HCT116 (cell line): ENCODE measurements at regions not wholly inside any gene's neighbourhood (a gene's known extent, or its start where the extent isn't known, plus 50 kb on each side); places are given as distances from the start of the nearest gene placed in this dataset.

Experiments
- ATAC-seq: fragments of 200-7000 bp; cut with Tn5 transposase; 2 replicates; pipeline ENCODE4 v1.9.1; 2020; ENCODE audit warnings: mild to moderate bottlenecking, moderate library complexity
- BruUV-seq: library from RNA; stranded (reverse); fragments of 400-500 nt; replicated peaks from 2 replicates; lab custom pipeline; 2021; lab: Mats Ljungman, UMichigan
- CTCF ChIA-PET: fragments of 300-600 bp; sonication (Branson Sonifier 250); formaldehyde crosslinking; loops from one replicate; lab custom pipeline; 2021; ENCODE audit warnings: antibody characterized with exemption; lab: Charles Lee
- POLR2A ChIA-PET: fragments of 300-600, 350-600 bp; sonication (Branson Sonifier 250); formaldehyde crosslinking; loops from one replicate; lab custom pipeline; 2021; ENCODE audit warnings: antibody characterized with exemption; lab: Charles Lee
- RAD21 ChIA-PET, 2 experiments: fragments of 300-600 bp; sonication (Branson Sonifier 250); formaldehyde crosslinking; loops; one replicate each; lab custom pipeline; 2023; ENCODE audit warnings: low total read pairs in 2 of 2; ENCODE audit not compliant: uncharacterized antibody in 2 of 2, unreplicated experiment in 2 of 2, low non-redundant PET in 1 of 2; lab: Charles Lee
- DNase-seq: peaks from one replicate; pipeline ENCODE4 v3.0.0-alpha.2; 2010; ENCODE audit warnings: low read depth, low spot score
- H2AFZ ChIP-seq: fragments of 200-600 bp; shearing (Covaris generic), sonication (generic); 2 replicates; pipeline ENCODE4 v1.6.1; 2017; ENCODE audit warnings: low read depth, mixed run types, mixed read lengths, antibody characterized with exemption, low read length; ENCODE audit not compliant: poor library complexity, severe bottlenecking
- H3K27ac ChIP-seq: 2 replicates; pipeline ENCODE4 v1.5.1; 2012; ENCODE audit warnings: low read depth, low read length
- H3K27me3 ChIP-seq: fragments of 200-600 bp; sonication (generic); 2 replicates; pipeline ENCODE4 v1.6.1; 2016; ENCODE audit warnings: mixed run types, low read length, mixed read lengths; ENCODE audit not compliant: insufficient read depth
- H3K36me3 ChIP-seq, 2 experiments: fragments of 200-500 bp in 1 of 2; fragments of 200-600 bp in 1 of 2; sonication (Bioruptor generic) in 1 of 2; sonication (generic) in 1 of 2; 2 replicates each; pipeline versions ENCODE4 v1.5.1 to v1.6.1; 2014 to 2016; ENCODE audit warnings: low read length in 2 of 2, inconsistent platforms in 1 of 2, mixed read lengths in 1 of 2, mixed run types in 1 of 2; ENCODE audit not compliant: insufficient read depth in 2 of 2, control insufficient read depth in 1 of 2
- H3K4me1 ChIP-seq, 2 experiments: fragments of 200-600 bp in 1 of 2; sonication (generic) in 1 of 2; 2 replicates each; pipeline versions ENCODE4 v1.5.1 to v1.6.1; 2012 to 2017; ENCODE audit warnings: low read length in 2 of 2, inconsistent platforms in 1 of 2, mild to moderate bottlenecking in 1 of 2, mixed read lengths in 1 of 2, mixed run types in 1 of 2, moderate library complexity in 1 of 2; ENCODE audit not compliant: insufficient read depth in 2 of 2, control insufficient read depth in 1 of 2
- H3K4me2 ChIP-seq: fragments of 200-600 bp; sonication (generic); 2 replicates; pipeline ENCODE4 v1.6.1; 2017; ENCODE audit warnings: mixed run types, low read length, mixed read lengths
- H3K4me3 ChIP-seq, 2 experiments: fragments of 200-600 bp in 1 of 2; sonication (generic) in 1 of 2; replicated peaks in 1 of 2; 2 replicates each; pipeline ENCODE4 v1.5.1; 2011 to 2016; ENCODE audit warnings: low read length in 2 of 2, control low read depth in 1 of 2, low read depth in 1 of 2, mild to moderate bottlenecking in 1 of 2, mixed read lengths in 1 of 2, mixed run types in 1 of 2
- H3K79me2 ChIP-seq: fragments of 200-600 bp; sonication (generic); 2 replicates; pipeline ENCODE4 v1.6.1; 2017; ENCODE audit warnings: mild to moderate bottlenecking, mixed run types, low read length, moderate library complexity, mixed read lengths; ENCODE audit not compliant: insufficient read depth
- H3K9ac ChIP-seq: fragments of 200-600 bp; sonication (generic); 2 replicates; pipeline ENCODE4 v1.6.1; 2016; ENCODE audit warnings: low read length, mixed read lengths
- H3K9me2 ChIP-seq: fragments of 200-600 bp; sonication (generic), shearing (Covaris generic); 2 replicates; pipeline ENCODE4 v1.6.1; 2017; ENCODE audit warnings: mixed run types, mild to moderate bottlenecking, moderate library complexity; ENCODE audit not compliant: insufficient read depth
- H3K9me3 ChIP-seq, 2 experiments: fragments of 200-500 bp in 1 of 2; fragments of 200-600 bp in 1 of 2; sonication (Bioruptor generic) in 1 of 2; sonication (generic) in 1 of 2; 2 replicates each; pipeline ENCODE4 v1.6.1; 2014 to 2017; ENCODE audit warnings: low read length in 2 of 2, mixed read lengths in 2 of 2, inconsistent platforms in 1 of 2, low read depth in 1 of 2, mild to moderate bottlenecking in 1 of 2, mixed run types in 1 of 2, moderate library complexity in 1 of 2; ENCODE audit not compliant: control insufficient read depth in 1 of 2, insufficient read depth in 1 of 2
- H4K20me1 ChIP-seq: fragments of 200-600 bp; sonication (generic), shearing (Covaris generic); 2 replicates; pipeline ENCODE4 v1.6.1; 2017; ENCODE audit warnings: mixed run types, mild to moderate bottlenecking, moderate library complexity; ENCODE audit not compliant: insufficient read depth
- CBX3 ChIP-seq: IDR thresholded peaks from 2 replicates; pipeline ENCODE4 v1.6.1; 2012; ENCODE audit warnings: low read depth
- ELF1 ChIP-seq: IDR thresholded peaks from 2 replicates; pipeline ENCODE4 v1.6.1; 2012; ENCODE audit warnings: low read depth, borderline replicate concordance
- EZH2 ChIP-seq: fragments of 200-600 bp; sonication (generic); IDR thresholded peaks from 2 replicates; pipeline ENCODE4 v1.6.1; 2017; ENCODE audit warnings: antibody characterized with exemption, mixed run types
- JUND ChIP-seq: IDR thresholded peaks from 2 replicates; pipeline ENCODE4 v1.6.1; 2012
- POLR2AphosphoS5 ChIP-seq: IDR thresholded peaks from 2 replicates; pipeline ENCODE4 v1.6.1; 2011; ENCODE audit warnings: mild to moderate bottlenecking, low read depth, low read length, moderate library complexity
- RAD21 ChIP-seq: IDR thresholded peaks from 2 replicates; pipeline ENCODE4 v1.6.1; 2012; ENCODE audit warnings: low read depth, mild to moderate bottlenecking
- SRF ChIP-seq: IDR thresholded peaks from 2 replicates; pipeline ENCODE4 v1.6.1; 2012; ENCODE audit warnings: low read depth
- TCF7L2 ChIP-seq: IDR thresholded peaks from 2 replicates; pipeline ENCODE4 v1.7.0; 2011; ENCODE audit warnings: borderline replicate concordance, inconsistent platforms; ENCODE audit not compliant: insufficient read depth, insufficient read length; ENCODE audit errors: extremely low read depth
- YY1 ChIP-seq: IDR thresholded peaks from 2 replicates; pipeline ENCODE4 v1.6.1; 2011; ENCODE audit warnings: low read length, low read depth, moderate library complexity, mild to moderate bottlenecking; ENCODE audit not compliant: insufficient replicate concordance; ENCODE audit errors: extremely low read depth
- ZNF274 ChIP-seq: fragments of 200-500 bp; sonication (Bioruptor generic); IDR thresholded peaks from 2 replicates; pipeline ENCODE4 v1.6.1; 2014; ENCODE audit warnings: mild to moderate bottlenecking, low read depth, low read length, inconsistent platforms
- intact Hi-C: fragments of 100-400 bp; cut with micrococcal nuclease; formaldehyde crosslinking; loops from 2 replicates; pipeline ENCODE4 v1.10.0; 2022
- TF ChIP-seq, protein P1 (sequence below): IDR thresholded peaks from 2 replicates; pipeline ENCODE4 v1.6.1; 2011; ENCODE audit warnings: mild to moderate bottlenecking, low read length, moderate library complexity; ENCODE audit not compliant: insufficient replicate concordance; ENCODE audit errors: extremely low read depth
- TF ChIP-seq, protein P2 (sequence below): IDR thresholded peaks from 2 replicates; pipeline ENCODE4 v1.6.1; 2012; ENCODE audit warnings: low read depth
- TF ChIP-seq, protein P3 (sequence below): IDR thresholded peaks from 2 replicates; pipeline ENCODE4 v1.6.1; 2012
- TF ChIP-seq, protein P4 (sequence below), 3 experiments: fragments of 200-600 bp in 1 of 3; sonication (generic) in 1 of 3; IDR thresholded peaks in 2 of 3; conservative IDR thresholded peaks in 1 of 3; 2 replicates each; pipeline ENCODE4 v1.5.1; 2012 to 2017; ENCODE audit warnings: low read depth in 2 of 3, low read length in 2 of 3, antibody characterized with exemption in 1 of 3, borderline replicate concordance in 1 of 3, control low read depth in 1 of 3, mild to moderate bottlenecking in 1 of 3, mixed read lengths in 1 of 3, mixed run types in 1 of 3, moderate library complexity in 1 of 3; ENCODE audit not compliant: insufficient read depth in 1 of 3
- TF ChIP-seq, protein P5 (sequence below): IDR thresholded peaks from 2 replicates; pipeline ENCODE4 v1.6.1; 2012

DNA sequence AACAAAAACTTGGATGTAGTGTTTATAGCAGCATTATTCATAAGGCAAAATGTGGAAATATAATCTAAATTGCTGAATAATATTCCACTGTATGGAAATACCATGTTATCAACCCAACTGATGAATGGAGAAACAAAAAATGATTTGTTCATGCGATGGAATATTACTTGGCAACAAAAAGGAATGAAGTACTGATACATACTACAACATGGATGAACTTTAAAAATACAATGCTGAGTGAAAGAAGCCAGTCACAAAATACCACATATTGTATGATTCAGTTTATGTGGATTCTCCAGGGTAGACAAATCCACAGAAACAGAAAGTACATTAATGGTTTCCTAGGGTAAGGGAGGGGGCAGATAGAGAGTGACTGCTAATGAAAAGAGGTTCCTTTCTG, 83.7 kb upstream of the DNAH5 start:
- no TSS peak for BruUV-seq
- H3K9me3 ChIP-seq: no peaks in the 10 kb centered on the region
- H3K9me2 ChIP-seq: no peaks in the 10 kb centered on the region
- TF ChIP-seq RAD21: no peak
- TF ChIP-seq, protein P1, sequence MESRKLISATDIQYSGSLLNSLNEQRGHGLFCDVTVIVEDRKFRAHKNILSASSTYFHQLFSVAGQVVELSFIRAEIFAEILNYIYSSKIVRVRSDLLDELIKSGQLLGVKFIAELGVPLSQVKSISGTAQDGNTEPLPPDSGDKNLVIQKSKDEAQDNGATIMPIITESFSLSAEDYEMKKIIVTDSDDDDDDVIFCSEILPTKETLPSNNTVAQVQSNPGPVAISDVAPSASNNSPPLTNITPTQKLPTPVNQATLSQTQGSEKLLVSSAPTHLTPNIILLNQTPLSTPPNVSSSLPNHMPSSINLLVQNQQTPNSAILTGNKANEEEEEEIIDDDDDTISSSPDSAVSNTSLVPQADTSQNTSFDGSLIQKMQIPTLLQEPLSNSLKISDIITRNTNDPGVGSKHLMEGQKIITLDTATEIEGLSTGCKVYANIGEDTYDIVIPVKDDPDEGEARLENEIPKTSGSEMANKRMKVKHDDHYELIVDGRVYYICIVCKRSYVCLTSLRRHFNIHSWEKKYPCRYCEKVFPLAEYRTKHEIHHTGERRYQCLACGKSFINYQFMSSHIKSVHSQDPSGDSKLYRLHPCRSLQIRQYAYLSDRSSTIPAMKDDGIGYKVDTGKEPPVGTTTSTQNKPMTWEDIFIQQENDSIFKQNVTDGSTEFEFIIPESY: no peak
- TF ChIP-seq JUND: no peak
- no peak for TF ChIP-seq TCF7L2
- no peak for TF ChIP-seq CBX3
- no peak for TF ChIP-seq ELF1
- no peak for TF ChIP-seq SRF
- TF ChIP-seq, protein P2, sequence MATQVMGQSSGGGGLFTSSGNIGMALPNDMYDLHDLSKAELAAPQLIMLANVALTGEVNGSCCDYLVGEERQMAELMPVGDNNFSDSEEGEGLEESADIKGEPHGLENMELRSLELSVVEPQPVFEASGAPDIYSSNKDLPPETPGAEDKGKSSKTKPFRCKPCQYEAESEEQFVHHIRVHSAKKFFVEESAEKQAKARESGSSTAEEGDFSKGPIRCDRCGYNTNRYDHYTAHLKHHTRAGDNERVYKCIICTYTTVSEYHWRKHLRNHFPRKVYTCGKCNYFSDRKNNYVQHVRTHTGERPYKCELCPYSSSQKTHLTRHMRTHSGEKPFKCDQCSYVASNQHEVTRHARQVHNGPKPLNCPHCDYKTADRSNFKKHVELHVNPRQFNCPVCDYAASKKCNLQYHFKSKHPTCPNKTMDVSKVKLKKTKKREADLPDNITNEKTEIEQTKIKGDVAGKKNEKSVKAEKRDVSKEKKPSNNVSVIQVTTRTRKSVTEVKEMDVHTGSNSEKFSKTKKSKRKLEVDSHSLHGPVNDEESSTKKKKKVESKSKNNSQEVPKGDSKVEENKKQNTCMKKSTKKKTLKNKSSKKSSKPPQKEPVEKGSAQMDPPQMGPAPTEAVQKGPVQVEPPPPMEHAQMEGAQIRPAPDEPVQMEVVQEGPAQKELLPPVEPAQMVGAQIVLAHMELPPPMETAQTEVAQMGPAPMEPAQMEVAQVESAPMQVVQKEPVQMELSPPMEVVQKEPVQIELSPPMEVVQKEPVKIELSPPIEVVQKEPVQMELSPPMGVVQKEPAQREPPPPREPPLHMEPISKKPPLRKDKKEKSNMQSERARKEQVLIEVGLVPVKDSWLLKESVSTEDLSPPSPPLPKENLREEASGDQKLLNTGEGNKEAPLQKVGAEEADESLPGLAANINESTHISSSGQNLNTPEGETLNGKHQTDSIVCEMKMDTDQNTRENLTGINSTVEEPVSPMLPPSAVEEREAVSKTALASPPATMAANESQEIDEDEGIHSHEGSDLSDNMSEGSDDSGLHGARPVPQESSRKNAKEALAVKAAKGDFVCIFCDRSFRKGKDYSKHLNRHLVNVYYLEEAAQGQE: no peak
- TF ChIP-seq, protein P3, sequence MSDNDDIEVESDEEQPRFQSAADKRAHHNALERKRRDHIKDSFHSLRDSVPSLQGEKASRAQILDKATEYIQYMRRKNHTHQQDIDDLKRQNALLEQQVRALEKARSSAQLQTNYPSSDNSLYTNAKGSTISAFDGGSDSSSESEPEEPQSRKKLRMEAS: no peak
- TF ChIP-seq POLR2AphosphoS5: no peak
- TF ChIP-seq, protein P4, sequence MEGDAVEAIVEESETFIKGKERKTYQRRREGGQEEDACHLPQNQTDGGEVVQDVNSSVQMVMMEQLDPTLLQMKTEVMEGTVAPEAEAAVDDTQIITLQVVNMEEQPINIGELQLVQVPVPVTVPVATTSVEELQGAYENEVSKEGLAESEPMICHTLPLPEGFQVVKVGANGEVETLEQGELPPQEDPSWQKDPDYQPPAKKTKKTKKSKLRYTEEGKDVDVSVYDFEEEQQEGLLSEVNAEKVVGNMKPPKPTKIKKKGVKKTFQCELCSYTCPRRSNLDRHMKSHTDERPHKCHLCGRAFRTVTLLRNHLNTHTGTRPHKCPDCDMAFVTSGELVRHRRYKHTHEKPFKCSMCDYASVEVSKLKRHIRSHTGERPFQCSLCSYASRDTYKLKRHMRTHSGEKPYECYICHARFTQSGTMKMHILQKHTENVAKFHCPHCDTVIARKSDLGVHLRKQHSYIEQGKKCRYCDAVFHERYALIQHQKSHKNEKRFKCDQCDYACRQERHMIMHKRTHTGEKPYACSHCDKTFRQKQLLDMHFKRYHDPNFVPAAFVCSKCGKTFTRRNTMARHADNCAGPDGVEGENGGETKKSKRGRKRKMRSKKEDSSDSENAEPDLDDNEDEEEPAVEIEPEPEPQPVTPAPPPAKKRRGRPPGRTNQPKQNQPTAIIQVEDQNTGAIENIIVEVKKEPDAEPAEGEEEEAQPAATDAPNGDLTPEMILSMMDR (IDR thresholded peaks at IDR 0.05 in 2 of 3, conservative IDR thresholded peaks at IDR 0.05 in 1 of 3; ENCODE audit: borderline replicate concordance in 1 of 3, insufficient read depth in 1 of 3, low read depth in 2 of 3, low read length in 2 of 3): no peak
- TF ChIP-seq, protein P5, sequence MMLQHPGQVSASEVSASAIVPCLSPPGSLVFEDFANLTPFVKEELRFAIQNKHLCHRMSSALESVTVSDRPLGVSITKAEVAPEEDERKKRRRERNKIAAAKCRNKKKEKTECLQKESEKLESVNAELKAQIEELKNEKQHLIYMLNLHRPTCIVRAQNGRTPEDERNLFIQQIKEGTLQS: no peak
- TF ChIP-seq ZNF274: no peak
- no peak for TF ChIP-seq YY1
- no peak for TF ChIP-seq EZH2
- H3K9ac ChIP-seq: no peak overlapping the region
- DNase-seq (no peak), ATAC-seq (no peak)
- POLR2A ChIA-PET: no interaction called here
- H3K27ac ChIP-seq: no peak overlapping the region
- H3K4me3 ChIP-seq: no peak overlapping the region
- peaks cover 7 to 19% of the 10 kb centered on the region in 2 experiments for H3K4me1 ChIP-seq
- H3K79me2 ChIP-seq: no peaks in the 10 kb centered on the region
- CTCF ChIA-PET: no interaction called here
- RAD21 ChIA-PET: no interaction called here
- H3K4me2 ChIP-seq: no peak overlapping the region
- no peaks in the 10 kb centered on the region for H3K36me3 ChIP-seq
- H3K27me3 ChIP-seq: no peaks in the 10 kb centered on the region
- no peak overlapping the region for H2AFZ ChIP-seq
- no peaks in the 10 kb centered on the region for H4K20me1 ChIP-seq
- intact Hi-C loops: no loop called here
